ENCODE measurements at regions not wholly inside any gene's neighbourhood (a gene's known extent, or its start where the extent isn't known, plus 50 kb on each side); places are given as distances from the start of the nearest gene placed in this dataset.

DNA sequence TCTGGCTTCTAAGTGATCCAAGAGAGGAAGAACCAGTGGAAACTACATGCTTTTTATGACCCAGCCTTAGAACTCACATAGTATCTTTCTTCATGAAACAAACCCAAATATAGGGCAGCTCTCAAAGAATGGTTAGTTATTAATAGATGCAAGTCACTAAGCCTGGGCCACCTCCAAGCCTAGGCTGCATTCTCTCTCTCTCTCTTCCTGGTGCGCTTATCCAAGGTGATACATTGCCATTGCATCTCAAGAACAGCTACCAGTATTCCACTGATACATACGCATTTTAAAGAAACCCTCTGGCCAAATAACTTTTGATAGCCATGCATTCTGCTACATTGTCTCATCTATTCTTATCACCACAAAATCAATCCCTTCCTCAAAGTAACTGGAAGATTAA, 455.6 kb upstream of the ADGRL2 start:
- no peaks in the 10 kb centered on the region for H3K4me1 ChIP-seq (ENCODE audit: control insufficient read depth in 1 of 2, insufficient read depth in 2 of 2, low read length in 2 of 2)

DNA sequence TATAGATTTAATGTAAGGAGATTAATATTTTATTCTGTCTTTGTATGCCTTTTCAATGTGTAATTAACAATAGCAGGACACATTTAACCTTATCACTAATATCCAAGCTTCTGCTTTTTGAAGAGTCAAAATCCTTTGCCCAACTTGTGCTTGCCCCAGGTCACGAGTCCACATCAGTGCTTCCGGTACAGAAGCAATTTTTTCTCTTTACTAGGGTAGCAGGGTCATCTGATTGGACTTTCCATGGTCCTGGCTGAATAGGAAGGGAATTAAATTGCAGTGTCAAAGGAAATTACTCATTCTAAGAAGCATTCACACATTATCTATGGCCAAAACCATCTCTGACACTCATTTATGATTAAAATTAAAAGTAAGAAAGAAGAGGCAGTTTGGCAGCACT, 460.5 kb upstream of the ADGRL2 start:
- no peaks in the 10 kb centered on the region for H3K4me1 ChIP-seq (ENCODE audit: control insufficient read depth in 1 of 2, insufficient read depth in 2 of 2, low read length in 2 of 2)
- H3K27ac ChIP-seq (ENCODE audit: low read depth in 1 of 2, low read length in 2 of 2) = no peak overlapping the region
- TF ChIP-seq, protein P1, sequence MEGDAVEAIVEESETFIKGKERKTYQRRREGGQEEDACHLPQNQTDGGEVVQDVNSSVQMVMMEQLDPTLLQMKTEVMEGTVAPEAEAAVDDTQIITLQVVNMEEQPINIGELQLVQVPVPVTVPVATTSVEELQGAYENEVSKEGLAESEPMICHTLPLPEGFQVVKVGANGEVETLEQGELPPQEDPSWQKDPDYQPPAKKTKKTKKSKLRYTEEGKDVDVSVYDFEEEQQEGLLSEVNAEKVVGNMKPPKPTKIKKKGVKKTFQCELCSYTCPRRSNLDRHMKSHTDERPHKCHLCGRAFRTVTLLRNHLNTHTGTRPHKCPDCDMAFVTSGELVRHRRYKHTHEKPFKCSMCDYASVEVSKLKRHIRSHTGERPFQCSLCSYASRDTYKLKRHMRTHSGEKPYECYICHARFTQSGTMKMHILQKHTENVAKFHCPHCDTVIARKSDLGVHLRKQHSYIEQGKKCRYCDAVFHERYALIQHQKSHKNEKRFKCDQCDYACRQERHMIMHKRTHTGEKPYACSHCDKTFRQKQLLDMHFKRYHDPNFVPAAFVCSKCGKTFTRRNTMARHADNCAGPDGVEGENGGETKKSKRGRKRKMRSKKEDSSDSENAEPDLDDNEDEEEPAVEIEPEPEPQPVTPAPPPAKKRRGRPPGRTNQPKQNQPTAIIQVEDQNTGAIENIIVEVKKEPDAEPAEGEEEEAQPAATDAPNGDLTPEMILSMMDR (IDR thresholded peaks at IDR 0.05) = no peak
- H3K27ac Mint-ChIP-seq = no peak overlapping the region
- H4K20me1 ChIP-seq (ENCODE audit: insufficient read depth, low read length) = no peaks in the 10 kb centered on the region
- H3K9ac ChIP-seq (ENCODE audit: insufficient read depth, low read length, poor library complexity, severe bottlenecking) = no peak overlapping the region
- peaks cover 0 to 11% of the 10 kb centered on the region in 2 donors for H3K9me3 ChIP-seq (replicated peaks in 1 of 2; ENCODE audit: control insufficient read depth in 1 of 2, insufficient read depth in 1 of 2, low read length in 2 of 2)
- intact Hi-C loops (cut with micrococcal nuclease) = no loop called here
- no CpG with 5 or more reads among the region's 2 CpGs for WGBS (ENCODE audit: insufficient coverage)
- H3K27me3 ChIP-seq (ENCODE audit: control insufficient read depth in 2 of 2, insufficient read depth in 2 of 2, low read length in 2 of 2) = no peaks in the 10 kb centered on the region
- H3K4me2 ChIP-seq (replicated peaks; ENCODE audit: extremely low read depth, low read length, poor library complexity, severe bottlenecking) = no peak overlapping the region
- peaks cover 0 to 1% (median 0%) of the 10 kb centered on the region in 3 donors for H3K27me3 Mint-ChIP-seq (ENCODE audit: low read depth in 3 of 3)
- H3K9me3 Mint-ChIP-seq = peaks cover 0 to 15% (median 5%) of the 10 kb centered on the region in 7 donors
- H3K4me3 Mint-ChIP-seq = no peak overlapping the region
- H3K4me3 ChIP-seq (replicated peaks in 1 of 3; ENCODE audit: low read depth in 2 of 3, low read length in 3 of 3) = no peak overlapping the region
- H3K4me1 Mint-ChIP-seq = no peaks in the 10 kb centered on the region
- H3K36me3 Mint-ChIP-seq = no peaks in the 10 kb centered on the region
- no peaks in the 10 kb centered on the region for H3K36me3 ChIP-seq (replicated peaks in 1 of 2; ENCODE audit: control insufficient read depth in 1 of 2, insufficient read depth in 2 of 2, low read length in 2 of 2)
- no peaks in the 10 kb centered on the region for H3K79me2 ChIP-seq (ENCODE audit: insufficient read depth, low read length)
- no peak for DNase-seq
- no peak overlapping the region for H2AFZ ChIP-seq (ENCODE audit: insufficient read depth, low read depth, low read length, poor library complexity, severe bottlenecking)

More for the DNA sequence above, 455.6 kb upstream of the ADGRL2 start:
- no peak overlapping the region for H3K4me3 ChIP-seq (replicated peaks in 1 of 3; ENCODE audit: low read depth in 2 of 3, low read length in 3 of 3)
- intact Hi-C loops (cut with micrococcal nuclease) = no loop called here
- no peak overlapping the region for H3K27ac ChIP-seq (ENCODE audit: low read depth in 1 of 2, low read length in 2 of 2)
- Mint-ChIP-seq H3K9me3 (peaks cover 0 to 5% (median 0%) of the 10 kb centered on the region in 7 donors), H3K4me1 (no peaks in the 10 kb centered on the region), H3K4me3 (no peak overlapping the region), H3K27ac (no peak overlapping the region), H3K36me3 (no peaks in the 10 kb centered on the region), H3K27me3 (ENCODE audit: low read depth in 3 of 3) (no peaks in the 10 kb centered on the region)
- no peak for DNase-seq
- TF ChIP-seq, protein P1 (IDR thresholded peaks at IDR 0.05) = no peak
- H4K20me1 ChIP-seq (ENCODE audit: insufficient read depth, low read length) = no peaks in the 10 kb centered on the region
- H3K9ac ChIP-seq (ENCODE audit: insufficient read depth, low read length, poor library complexity, severe bottlenecking) = no peak overlapping the region
- WGBS (ENCODE audit: insufficient coverage) = 92% methylated on average over 2 of the region's 2 CpGs
- no peaks in the 10 kb centered on the region for H3K36me3 ChIP-seq (replicated peaks in 1 of 2; ENCODE audit: control insufficient read depth in 1 of 2, insufficient read depth in 2 of 2, low read length in 2 of 2)
- no peaks in the 10 kb centered on the region for H3K9me3 ChIP-seq (replicated peaks in 1 of 2; ENCODE audit: control insufficient read depth in 1 of 2, insufficient read depth in 1 of 2, low read length in 2 of 2)
- H2AFZ ChIP-seq (ENCODE audit: insufficient read depth, low read depth, low read length, poor library complexity, severe bottlenecking) = no peak overlapping the region
- no peaks in the 10 kb centered on the region for H3K27me3 ChIP-seq (ENCODE audit: control insufficient read depth in 2 of 2, insufficient read depth in 2 of 2, low read length in 2 of 2)
- H3K79me2 ChIP-seq (ENCODE audit: insufficient read depth, low read length) = no peaks in the 10 kb centered on the region
- no peak overlapping the region for H3K4me2 ChIP-seq (replicated peaks; ENCODE audit: extremely low read depth, low read length, poor library complexity, severe bottlenecking)
